ENCODE measurements at regions not wholly inside any gene's neighbourhood (a gene's known extent, or its start where the extent isn't known, plus 50 kb on each side); places are given as distances from the start of the nearest gene placed in this dataset.

GRCh38 chr5:145429170-145429569 is 406.0 kb downstream of the PRELID2 start:
- Histone ChIP-seq H2BK20ac (ENCODE audit: low read depth, low read length) (no peak overlapping the region), H3K4me2 (ENCODE audit: low read depth, low read length) (no peak overlapping the region), H3K79me1 (ENCODE audit: low read depth in 1 of 2, low read length in 2 of 2) (no peaks in the 10 kb centered on the region), H2AK9ac (replicated peaks; ENCODE audit: low read depth, low read length, poor library complexity) (no peak overlapping the region), H3K27ac (ENCODE audit: insufficient read depth, low read length) (no peak overlapping the region), H2AK5ac (ENCODE audit: low read depth, low read length) (no peak overlapping the region), H3K4me1 (ENCODE audit: control insufficient read depth, insufficient read depth, low read length) (no peaks in the 10 kb centered on the region), H4K5ac (ENCODE audit: low read depth, low read length) (no peak overlapping the region), H3K9me1 (ENCODE audit: insufficient read depth, low read length) (no peaks in the 10 kb centered on the region), H3K27me3 (ENCODE audit: control insufficient read depth, insufficient read depth, low read length) (no peaks in the 10 kb centered on the region), H3K9ac (ENCODE audit: low read depth, low read length) (no peak overlapping the region), H3K9me3 (ENCODE audit: control insufficient read depth, insufficient read depth, low read length) (no peaks in the 10 kb centered on the region), H3K14ac (replicated peaks; ENCODE audit: low read depth, low read length) (no peak overlapping the region), H2BK120ac (ENCODE audit: low read depth, low read length) (no peak overlapping the region), H3K18ac (ENCODE audit: low read depth, low read length) (no peak overlapping the region), H3K4ac (ENCODE audit: low read depth, low read length) (no peak overlapping the region), H2BK5ac (ENCODE audit: low read depth, low read length, poor library complexity, severe bottlenecking) (no peak overlapping the region), H4K91ac (ENCODE audit: insufficient read depth, low read depth, low read length) (no peak overlapping the region), H3K56ac (ENCODE audit: extremely low read depth, insufficient read depth, low read length) (no peak overlapping the region), H3K23ac (ENCODE audit: low read depth, low read length) (no peak overlapping the region), H4K8ac (ENCODE audit: low read depth in 2 of 2, low read length in 2 of 2) (no peak overlapping the region), H4K20me1 (ENCODE audit: insufficient read depth, low read length) (no peaks in the 10 kb centered on the region), H3K4me3 (ENCODE audit: insufficient read depth, low read depth, low read length) (no peak overlapping the region), H2AFZ (replicated peaks; ENCODE audit: low read length, poor library complexity) (no peak overlapping the region), H2BK15ac (ENCODE audit: low read depth, low read length) (no peak overlapping the region), H3K36me3 (ENCODE audit: control insufficient read depth, insufficient read depth, low read length) (no peaks in the 10 kb centered on the region)
- POLR2A ChIA-PET (ENCODE audit: unreplicated experiment) = no interaction called here
- TF ChIP-seq ELK1 (IDR thresholded peaks at IDR 0.05; ENCODE audit: borderline replicate concordance, low read depth, low read length) (no peak), POLR2A (IDR thresholded peaks at IDR 0.05; ENCODE audit: low read depth, low read length) (no peak)
- dilution Hi-C loops (cut with HindIII; ENCODE audit: low sequenced_read_pairs, unreplicated experiment) (no loop called here), in situ Hi-C loops (cut with MboI; ENCODE audit: low sequenced_read_pairs) (no loop called here), intact Hi-C loops (cut with micrococcal nuclease) (no loop called here)
- CTCF ChIA-PET = no interaction called here
- DNase-seq (no peak), ATAC-seq (ENCODE audit: low read depth) (no peak)
- no TSS peak for BruUV-seq (replicated peaks)
- WGBS, 2 experiments (ENCODE audit: extremely low coverage in 2 of 2, insufficient read length in 1 of 2) = 82% methylated on average over 3 of the region's 3 CpGs; no CpG with 5 or more reads in 1 of the 2 experiments

Measured in IMR-90 (cell line).